ENCODE measurements at regions not wholly inside any gene's neighbourhood (a gene's known extent, or its start where the extent isn't known, plus 50 kb on each side); places are given as distances from the start of the nearest gene placed in this dataset.

DNA sequence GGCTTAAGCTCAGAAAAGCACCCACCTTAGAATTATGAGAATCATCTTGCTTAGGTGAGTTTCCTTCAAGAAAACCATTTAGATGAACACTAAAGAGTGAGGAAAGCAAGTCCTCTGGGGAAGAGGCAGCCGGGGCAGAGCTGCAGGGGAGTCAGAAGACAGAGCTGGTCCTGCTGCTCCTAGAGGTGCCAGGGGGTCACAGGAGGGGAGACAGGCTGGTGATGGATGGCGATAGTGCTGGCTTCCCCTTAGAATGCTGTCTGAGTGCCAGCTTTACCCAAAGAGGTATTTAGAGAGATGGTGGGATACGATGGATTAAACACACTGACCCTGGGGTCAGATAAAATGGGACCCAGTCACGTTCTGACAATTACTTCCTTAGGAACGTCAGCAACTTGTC, 269.4 kb downstream of the TDRD15 start:
- no peaks in the 10 kb centered on the region for H3K9me3 ChIP-seq (ENCODE audit: control insufficient read depth, insufficient read depth, low read length)
- H3K4me1 ChIP-seq (ENCODE audit: control insufficient read depth, low read length): no peaks in the 10 kb centered on the region
- no peaks in the 10 kb centered on the region for H3K9me2 ChIP-seq (replicated peaks; ENCODE audit: control insufficient read depth, low read length)
- H4K20me1 ChIP-seq (ENCODE audit: control insufficient read depth, insufficient read depth, low read depth, low read length): no peaks in the 10 kb centered on the region
- H3K27ac ChIP-seq (ENCODE audit: low read depth, low read length): no peak overlapping the region
- no peaks in the 10 kb centered on the region for H3K27me3 ChIP-seq (ENCODE audit: control insufficient read depth, low read length)
- no peaks in the 10 kb centered on the region for H3K79me2 ChIP-seq (ENCODE audit: control insufficient read depth, low read length)
- H3K4me3 ChIP-seq (ENCODE audit: low read length): no peak overlapping the region
- no peaks in the 10 kb centered on the region for H3K36me3 ChIP-seq (ENCODE audit: control insufficient read depth, low read length)
- TF ChIP-seq CTCF (IDR thresholded peaks at IDR 0.05; ENCODE audit: low read depth, low read length, poor library complexity, severe bottlenecking) (no peak), EZH2phosphoT487 (IDR thresholded peaks at IDR 0.05; ENCODE audit: borderline replicate concordance, low read length) (no peak)
- H3F3A ChIP-seq (ENCODE audit: control insufficient read depth, insufficient read depth): no peaks in the 10 kb centered on the region
- H3K4me2 ChIP-seq (ENCODE audit: low read length): no peak overlapping the region

- no peak overlapping the region for H3K27ac ChIP-seq (ENCODE audit: low read depth, low read length)
- H3K9me2 ChIP-seq (replicated peaks; ENCODE audit: control insufficient read depth, low read length): no peaks in the 10 kb centered on the region
- H3K9me3 ChIP-seq (ENCODE audit: control insufficient read depth, insufficient read depth, low read length): no peaks in the 10 kb centered on the region
- no peaks in the 10 kb centered on the region for H4K20me1 ChIP-seq (ENCODE audit: control insufficient read depth, insufficient read depth, low read depth, low read length)
- no peak overlapping the region for H3K4me2 ChIP-seq (ENCODE audit: low read length)
- H3F3A ChIP-seq (ENCODE audit: control insufficient read depth, insufficient read depth): no peaks in the 10 kb centered on the region
- TF ChIP-seq EZH2phosphoT487 (IDR thresholded peaks at IDR 0.05; ENCODE audit: borderline replicate concordance, low read length) (no peak), CTCF (IDR thresholded peaks at IDR 0.05; ENCODE audit: low read depth, low read length, poor library complexity, severe bottlenecking) (no peak)
- no peaks in the 10 kb centered on the region for H3K79me2 ChIP-seq (ENCODE audit: control insufficient read depth, low read length)
- no peak overlapping the region for H3K4me3 ChIP-seq (ENCODE audit: low read length)
- no peaks in the 10 kb centered on the region for H3K27me3 ChIP-seq (ENCODE audit: control insufficient read depth, low read length)
- no peaks in the 10 kb centered on the region for H3K4me1 ChIP-seq (ENCODE audit: control insufficient read depth, low read length)
- no peaks in the 10 kb centered on the region for H3K36me3 ChIP-seq (ENCODE audit: control insufficient read depth, low read length)
Observed at GRCh38 chr2:21395366-21395765, 271.6 kb downstream of the TDRD15 start.

GRCh38 chr2:21396252-21396651, 272.5 kb downstream of the TDRD15 start:
- Histone ChIP-seq H3K9me2 (replicated peaks; ENCODE audit: control insufficient read depth, low read length) (no peaks in the 10 kb centered on the region), H3K27me3 (ENCODE audit: control insufficient read depth, low read length) (no peaks in the 10 kb centered on the region), H3K4me3 (ENCODE audit: low read length) (no peak overlapping the region), H3K79me2 (ENCODE audit: control insufficient read depth, low read length) (no peaks in the 10 kb centered on the region), H3K4me2 (ENCODE audit: low read length) (no peak overlapping the region), H3F3A (ENCODE audit: control insufficient read depth, insufficient read depth) (no peaks in the 10 kb centered on the region), H3K27ac (ENCODE audit: low read depth, low read length) (no peak overlapping the region), H3K4me1 (ENCODE audit: control insufficient read depth, low read length) (no peaks in the 10 kb centered on the region), H3K9me3 (ENCODE audit: control insufficient read depth, insufficient read depth, low read length) (no peaks in the 10 kb centered on the region), H3K36me3 (ENCODE audit: control insufficient read depth, low read length) (no peaks in the 10 kb centered on the region), H4K20me1 (ENCODE audit: control insufficient read depth, insufficient read depth, low read depth, low read length) (no peaks in the 10 kb centered on the region)
- no peak for TF ChIP-seq CTCF (IDR thresholded peaks at IDR 0.05; ENCODE audit: low read depth, low read length, poor library complexity, severe bottlenecking)
- no peak for TF ChIP-seq EZH2phosphoT487 (IDR thresholded peaks at IDR 0.05; ENCODE audit: borderline replicate concordance, low read length)
